ENCODE measurements at regions not wholly inside any gene's neighbourhood (a gene's known extent, or its start where the extent isn't known, plus 50 kb on each side); places are given as distances from the start of the nearest gene placed in this dataset.
"Not testable (repeated sequence)": the region's sequence is repeated elsewhere in the genome, so short reads cannot be mapped to it uniquely, and the experiment has no call there.

DNA sequence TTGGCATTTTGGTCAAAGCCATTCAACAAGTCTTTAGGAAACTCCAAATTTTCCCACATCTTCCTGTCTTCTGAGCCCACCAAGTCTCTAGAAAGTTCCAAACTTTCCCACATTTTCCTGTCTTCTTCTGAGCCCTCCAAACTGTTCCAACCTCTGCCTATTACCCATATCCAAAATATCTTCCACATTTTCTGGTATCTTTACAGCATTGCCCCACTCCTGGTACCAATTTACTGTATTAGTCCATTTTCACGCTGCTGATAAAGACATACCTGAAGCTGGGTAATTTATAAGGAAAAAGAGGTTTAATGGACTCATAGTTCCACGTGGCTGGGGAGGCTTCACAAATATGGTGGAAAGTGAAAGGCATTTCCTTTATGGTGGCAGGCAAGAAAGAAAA is 56.1 kb upstream of the GABRA3 start:
- not testable (repeated sequence) for H3K9me3 ChIP-seq (ENCODE audit: severe bottlenecking); H3K36me3 ChIP-seq; DNase-seq; H3K4me3 ChIP-seq (ENCODE audit: low read depth, low read length); H3K27ac ChIP-seq
- H3K27me3 ChIP-seq (ENCODE audit: insufficient read depth, low read depth, severe bottlenecking) = peaks cover 36% of the 10 kb centered on the region

DNA sequence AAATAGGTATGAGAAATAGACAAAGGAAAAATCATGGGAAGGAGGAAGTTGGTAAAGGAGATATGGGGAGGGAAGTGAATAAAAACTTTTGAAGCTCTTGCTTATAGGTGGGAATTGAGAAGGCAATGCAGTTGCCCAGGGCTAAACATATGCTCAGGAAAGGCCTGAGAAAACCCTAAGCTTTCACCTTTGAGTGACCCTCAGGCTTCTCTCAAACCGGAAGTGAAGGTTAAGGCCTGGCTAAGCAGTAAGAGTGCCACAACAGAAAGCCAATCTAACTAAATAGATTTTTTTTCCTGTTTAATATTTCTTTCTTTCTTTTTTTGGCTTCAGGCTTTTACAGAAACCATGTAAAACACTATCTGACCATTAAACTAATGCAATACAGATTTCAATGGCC is 69.5 kb upstream of the GABRA3 start:
- no peak for TF ChIP-seq CTCF (IDR thresholded peaks at IDR 0.05; ENCODE audit: low read depth, low read length)
- H3K9me3 ChIP-seq (ENCODE audit: severe bottlenecking) = no peaks in the 10 kb centered on the region
- no peak for DNase-seq

DNA sequence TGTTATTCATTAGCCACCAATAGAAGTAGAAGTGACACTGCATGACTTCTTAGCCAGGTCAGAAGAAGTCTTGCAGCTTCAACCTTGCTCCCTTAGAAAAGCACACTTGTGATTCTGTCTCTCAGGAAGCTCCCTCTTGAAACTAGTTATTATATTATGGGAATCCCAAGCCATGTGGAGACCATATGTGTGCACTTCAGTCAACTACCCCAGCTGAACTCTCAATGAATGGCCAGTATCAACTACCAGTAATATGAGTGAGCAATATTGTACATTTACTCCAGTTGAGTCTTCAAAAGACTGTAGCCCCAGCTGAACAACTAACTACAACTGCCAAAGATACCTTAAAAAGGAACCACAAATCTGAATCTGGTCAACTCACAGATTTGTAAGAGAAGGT is 77.1 kb upstream of the GABRA3 start:
- Histone ChIP-seq H3K9me3 (ENCODE audit: severe bottlenecking) (peaks cover 5% of the 10 kb centered on the region), H3K36me3 (no peaks in the 10 kb centered on the region), H3K27ac (no peak overlapping the region), H3K4me3 (ENCODE audit: low read depth, low read length) (no peak overlapping the region), H3K27me3 (ENCODE audit: insufficient read depth, low read depth, severe bottlenecking) (peaks cover 37% of the 10 kb centered on the region)
- TF ChIP-seq CTCF (IDR thresholded peaks at IDR 0.05; ENCODE audit: low read depth, low read length) = no peak
- DNase-seq = no peak

More for the DNA sequence above, 69.5 kb upstream of the GABRA3 start:
- no peak overlapping the region for H3K4me3 ChIP-seq (ENCODE audit: low read depth, low read length)
- peaks cover 53% of the 10 kb centered on the region for H3K27me3 ChIP-seq (ENCODE audit: insufficient read depth, low read depth, severe bottlenecking)
- H3K36me3 ChIP-seq = no peaks in the 10 kb centered on the region
- H3K27ac ChIP-seq = no peak overlapping the region

DNA sequence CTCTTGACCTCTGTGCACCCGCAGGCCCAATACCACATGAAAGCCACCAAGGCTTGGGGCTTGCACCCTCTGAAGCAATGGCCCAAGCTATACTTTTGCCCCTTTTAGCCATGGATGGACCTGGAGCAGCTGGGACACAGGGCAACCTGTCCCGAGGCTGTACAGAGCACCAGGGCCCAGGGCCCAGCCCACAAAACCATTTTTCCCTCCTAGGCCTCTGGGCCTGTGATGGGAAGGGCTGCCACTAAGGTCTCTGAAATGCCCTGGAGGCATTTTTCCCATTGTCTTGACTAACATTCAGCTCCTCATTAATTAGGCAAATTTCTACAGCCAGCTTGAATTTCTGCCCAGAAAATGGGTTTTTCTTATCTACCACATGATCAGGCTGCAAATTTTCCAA is 79.9 kb upstream of the GABRA3 start:
- H3K4me3 ChIP-seq (ENCODE audit: low read depth, low read length) = no peak overlapping the region
- H3K36me3 ChIP-seq = no peaks in the 10 kb centered on the region
- peaks cover 48% of the 10 kb centered on the region for H3K27me3 ChIP-seq (ENCODE audit: insufficient read depth, low read depth, severe bottlenecking)
- no peak for DNase-seq
- H3K27ac ChIP-seq = no peak overlapping the region
- peaks cover 5% of the 10 kb centered on the region for H3K9me3 ChIP-seq (ENCODE audit: severe bottlenecking)
- TF ChIP-seq CTCF (IDR thresholded peaks at IDR 0.05; ENCODE audit: low read depth, low read length) = no peak

DNA sequence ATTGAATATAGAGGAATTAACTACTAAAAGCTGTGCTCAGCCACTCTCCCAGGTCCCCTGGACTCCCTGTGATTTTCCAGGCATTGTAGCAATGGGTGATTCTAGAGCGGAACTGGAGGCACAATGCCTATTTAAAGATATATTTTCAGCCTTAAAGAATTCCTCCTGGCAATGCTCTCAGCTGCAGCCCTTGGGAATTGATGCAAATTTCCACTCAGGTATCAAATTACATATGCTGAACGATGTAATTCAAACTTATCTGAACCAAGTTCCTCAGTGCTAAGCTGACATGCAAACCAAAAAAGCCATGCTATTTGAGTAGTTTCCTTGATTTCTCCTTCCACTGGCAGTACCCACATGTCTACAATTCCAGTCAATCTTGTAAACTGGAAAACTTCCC is 86.3 kb upstream of the GABRA3 start:
- TF ChIP-seq CTCF (IDR thresholded peaks at IDR 0.05; ENCODE audit: low read depth, low read length) = no peak

GRCh38 chrX:152573866-152574265 is 63.8 kb upstream of the GABRQ start:
- H3K36me3 ChIP-seq = no peaks in the 10 kb centered on the region
- no peak for DNase-seq
- TF ChIP-seq CTCF (IDR thresholded peaks at IDR 0.05; ENCODE audit: low read depth, low read length) = no peak
- peaks cover 50% of the 10 kb centered on the region for H3K27me3 ChIP-seq (ENCODE audit: insufficient read depth, low read depth, severe bottlenecking)
- H3K27ac ChIP-seq = no peak overlapping the region
- no peaks in the 10 kb centered on the region for H3K9me3 ChIP-seq (ENCODE audit: severe bottlenecking)
- no peak overlapping the region for H3K4me3 ChIP-seq (ENCODE audit: low read depth, low read length)

More for the DNA sequence above, 86.3 kb upstream of the GABRA3 start:
- no peak for DNase-seq
- Histone ChIP-seq H3K27me3 (ENCODE audit: insufficient read depth, low read depth, severe bottlenecking) (peaks cover 74% of the 10 kb centered on the region), H3K4me3 (ENCODE audit: low read depth, low read length) (no peak overlapping the region), H3K36me3 (no peaks in the 10 kb centered on the region), H3K9me3 (ENCODE audit: severe bottlenecking) (peaks cover 2% of the 10 kb centered on the region), H3K27ac (no peak overlapping the region)

All from WERI-Rb-1 (cell line).